Activated T-cell treated with anti-CD3 and anti-CD28 coated beads, Interleukin-2, amount 50 U/mL, for 24 hours (primary cell): ENCODE measurements at regions not wholly inside any gene's neighbourhood (a gene's known extent, or its start where the extent isn't known, plus 50 kb on each side); places are given as distances from the start of the nearest gene placed in this dataset.
A peak's percentile ranks its signal among the peaks of the same experiment; 100 is the strongest.
"Not testable (repeated sequence)": the region's sequence is repeated elsewhere in the genome, so short reads cannot be mapped to it uniquely, and the experiment has no call there.

Experiments used
- DNase-seq: peaks from one replicate; pipeline ENCODE4 v3.0.0-alpha.2; 2020
- H3K27ac Mint-ChIP-seq: 2 replicates; pipeline ENCODE4 v1.8.0; 2020; ENCODE audit warnings: mild to moderate bottlenecking, mixed read lengths
- H3K27me3 Mint-ChIP-seq: 2 replicates; pipeline ENCODE4 v1.8.0; 2020; ENCODE audit warnings: mixed read lengths
- H3K36me3 Mint-ChIP-seq: 2 replicates; pipeline ENCODE4 v1.8.0; 2020; ENCODE audit warnings: low read depth, mixed read lengths
- H3K4me1 Mint-ChIP-seq: 2 replicates; pipeline ENCODE4 v1.8.0; 2020; ENCODE audit warnings: low read depth, mixed read lengths
- H3K4me3 Mint-ChIP-seq: 2 replicates; pipeline ENCODE4 v1.8.0; 2020; ENCODE audit warnings: mild to moderate bottlenecking, moderate library complexity, mixed read lengths
- H3K9me3 Mint-ChIP-seq: 2 replicates; pipeline ENCODE4 v1.8.0; 2020; ENCODE audit warnings: mixed read lengths

DNA sequence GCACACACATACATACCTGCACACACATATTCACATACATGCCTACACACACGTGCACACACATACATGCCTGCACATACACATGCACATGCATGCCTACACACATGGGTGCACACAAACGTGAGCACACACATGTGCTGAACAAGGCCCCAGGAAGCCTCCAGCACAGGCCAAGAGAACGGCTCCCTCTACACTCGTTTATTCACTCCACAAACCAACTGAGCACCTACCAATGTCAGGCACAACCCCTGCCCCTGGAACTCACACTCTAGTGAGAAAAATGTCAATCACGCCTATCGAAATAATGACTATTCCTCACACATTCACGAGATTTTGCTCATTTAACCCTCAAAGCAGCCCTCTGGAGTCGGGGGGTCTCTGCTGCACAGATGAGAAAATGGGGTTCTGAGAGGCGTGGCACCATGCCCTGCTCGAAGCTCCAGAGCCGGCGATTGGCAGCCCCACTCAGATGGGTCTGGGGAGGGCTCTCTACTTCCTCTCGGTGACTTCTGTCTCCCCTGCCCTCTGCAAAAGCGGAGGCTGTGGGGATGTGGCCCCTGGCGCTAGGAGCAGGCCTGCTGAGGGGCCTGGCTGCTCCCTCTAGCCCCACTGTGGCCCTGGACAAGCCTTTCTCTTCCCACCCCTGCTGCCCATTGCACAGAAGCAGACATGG lies 90.2 kb upstream of the RUNX3 start:
- Mint-ChIP-seq H3K9me3 (no peaks in the 10 kb centered on the region), H3K27ac (peak overlapping the region; percentile 93), H3K4me1 (peaks cover 85% of the 10 kb centered on the region), H3K27me3 (no peaks in the 10 kb centered on the region), H3K4me3 (no peak overlapping the region), H3K36me3 (no peaks in the 10 kb centered on the region)
- no peak for DNase-seq

DNA sequence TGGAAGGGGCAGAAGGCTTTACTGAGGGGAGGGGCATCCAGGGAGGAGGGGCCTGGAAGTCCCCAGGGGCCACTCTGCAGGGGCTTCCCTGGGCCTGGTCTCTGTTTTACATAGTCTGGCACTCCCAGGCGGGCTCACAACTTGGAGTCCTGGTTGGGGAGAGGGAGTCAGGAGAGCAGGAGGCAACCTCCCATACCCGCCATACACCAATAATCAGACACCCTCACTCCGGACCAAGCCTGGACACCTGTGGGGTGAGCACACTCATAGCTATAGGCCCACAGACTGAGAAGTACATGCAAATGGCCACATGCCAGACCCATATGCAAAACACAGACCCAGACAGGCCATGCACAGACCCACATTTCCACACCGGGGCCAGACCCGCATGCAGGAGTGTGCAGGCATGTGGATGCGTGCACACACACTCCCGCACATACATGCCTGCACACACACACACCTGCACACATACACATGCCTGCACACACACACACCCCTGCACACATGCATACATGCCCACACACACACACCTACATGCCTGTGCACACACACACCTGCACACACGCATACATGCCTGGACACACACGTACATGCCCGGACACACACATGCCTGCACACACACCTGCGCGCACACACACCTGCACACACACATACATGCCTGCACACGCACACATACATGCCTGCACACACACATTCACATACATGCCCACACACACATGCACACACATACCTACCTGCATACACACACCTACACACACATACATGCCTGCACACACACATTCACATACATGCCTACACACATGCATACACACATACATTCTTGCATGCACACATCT lies 89.5 kb upstream of the RUNX3 start:
- H3K36me3 Mint-ChIP-seq, result no peaks in the 10 kb centered on the region
- no peak for DNase-seq
- H3K4me1 Mint-ChIP-seq, result peaks cover 78% of the 10 kb centered on the region
- H3K9me3 Mint-ChIP-seq, result no peaks in the 10 kb centered on the region
- no peak overlapping the region for H3K4me3 Mint-ChIP-seq
- peak overlapping the region; percentile 93 for H3K27ac Mint-ChIP-seq
- no peaks in the 10 kb centered on the region for H3K27me3 Mint-ChIP-seq

DNA sequence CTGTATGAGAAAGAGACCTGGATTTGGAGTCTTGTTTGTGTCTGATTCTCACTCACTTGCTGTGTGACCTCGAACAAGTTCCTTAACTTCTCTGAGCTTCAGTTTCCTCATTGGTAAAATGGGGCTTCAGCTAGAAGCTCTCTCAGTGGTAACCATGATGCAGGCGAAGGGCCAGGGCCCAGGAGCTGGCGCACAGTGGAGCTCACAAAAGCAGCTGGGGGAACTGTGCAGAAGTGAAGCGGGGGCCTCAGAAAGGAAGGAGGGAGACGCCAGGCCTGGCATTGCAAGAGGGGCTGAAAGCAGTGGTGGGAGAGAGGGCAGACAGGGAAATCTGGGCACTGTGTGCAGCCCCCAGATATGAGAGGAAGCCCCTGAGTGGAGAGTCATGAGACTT lies 88.9 kb upstream of the RUNX3 start:
- Mint-ChIP-seq H3K4me1 (peaks cover 71% of the 10 kb centered on the region), H3K27me3 (no peaks in the 10 kb centered on the region), H3K36me3 (no peaks in the 10 kb centered on the region), H3K4me3 (no peak overlapping the region), H3K27ac (peak overlapping the region; percentile 93), H3K9me3 (no peaks in the 10 kb centered on the region)
- DNase-seq, result no peak

DNA sequence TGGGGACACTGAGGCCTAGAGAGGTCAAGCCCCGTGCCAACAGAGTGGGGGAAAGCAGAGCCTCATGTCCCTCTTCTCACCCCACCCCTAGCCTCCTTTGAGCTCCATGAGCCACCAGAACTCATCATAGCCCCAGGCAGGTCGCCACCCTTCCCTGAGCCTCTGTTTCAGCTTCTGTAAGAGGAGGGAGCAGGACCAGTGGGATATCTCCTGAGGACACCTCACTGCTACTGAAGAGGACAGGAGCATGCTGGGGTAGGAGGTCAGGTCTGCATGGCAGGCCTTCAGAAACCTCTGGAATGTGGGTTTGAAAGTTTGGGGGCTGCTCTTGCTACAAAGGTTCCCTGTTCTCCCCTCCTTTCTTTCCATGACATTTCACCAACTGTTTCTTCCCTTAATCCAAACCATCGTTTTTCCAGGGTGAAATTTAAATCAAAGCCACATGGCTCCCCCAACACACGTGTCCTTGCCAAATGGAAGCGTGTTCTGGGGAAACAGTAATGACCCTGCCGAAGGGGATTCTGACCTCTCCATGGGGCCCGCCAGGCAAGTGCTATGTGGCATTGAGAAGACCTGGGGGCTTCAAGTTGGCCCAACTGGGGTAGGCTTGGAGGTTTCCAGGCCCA lies 88.1 kb upstream of the RUNX3 start:
- Mint-ChIP-seq H3K36me3 (no peaks in the 10 kb centered on the region), H3K9me3 (no peaks in the 10 kb centered on the region), H3K4me3 (no peak overlapping the region), H3K27me3 (no peaks in the 10 kb centered on the region), H3K27ac (peak overlapping the region; percentile 87), H3K4me1 (peaks cover 67% of the 10 kb centered on the region)
- no peak for DNase-seq

DNA sequence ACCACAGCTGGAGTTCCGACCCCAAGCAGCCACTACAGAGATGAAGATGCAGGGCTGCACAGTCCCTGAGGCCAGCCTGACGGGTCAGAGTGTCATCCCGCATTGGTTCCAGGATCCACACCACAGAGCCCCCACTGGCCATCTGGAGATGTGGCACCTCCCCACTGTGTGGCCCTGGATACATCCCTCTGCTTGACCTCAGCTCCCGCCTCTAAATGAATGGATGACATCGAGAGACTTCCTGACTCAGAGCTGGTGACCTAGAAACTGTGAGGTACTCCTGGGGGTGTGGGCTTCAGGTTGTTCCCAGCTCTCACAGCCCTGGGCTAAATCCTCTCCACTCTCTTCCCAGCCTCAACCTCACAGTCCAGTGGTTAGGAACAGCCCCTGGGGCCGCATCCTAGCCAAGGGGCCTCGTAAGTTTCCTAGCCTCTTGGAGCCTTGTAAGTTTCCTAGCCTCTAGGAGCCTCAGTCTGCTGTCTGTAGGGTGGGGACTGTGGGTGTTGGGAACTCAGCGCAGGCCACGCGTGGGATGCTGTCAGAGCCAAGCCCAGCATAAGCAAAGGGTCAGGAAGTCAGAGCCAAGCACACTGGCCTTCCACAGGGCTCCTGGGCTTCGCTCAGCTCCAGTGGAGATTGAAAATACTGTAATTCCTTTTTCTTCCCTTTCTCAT lies 87.5 kb upstream of the RUNX3 start:
- DNase-seq, result no peak
- peaks cover 66% of the 10 kb centered on the region for H3K4me1 Mint-ChIP-seq
- no peak overlapping the region for H3K4me3 Mint-ChIP-seq
- no peaks in the 10 kb centered on the region for H3K36me3 Mint-ChIP-seq
- H3K9me3 Mint-ChIP-seq, result no peaks in the 10 kb centered on the region
- peak overlapping the region; percentile 87 for H3K27ac Mint-ChIP-seq
- no peaks in the 10 kb centered on the region for H3K27me3 Mint-ChIP-seq

DNA sequence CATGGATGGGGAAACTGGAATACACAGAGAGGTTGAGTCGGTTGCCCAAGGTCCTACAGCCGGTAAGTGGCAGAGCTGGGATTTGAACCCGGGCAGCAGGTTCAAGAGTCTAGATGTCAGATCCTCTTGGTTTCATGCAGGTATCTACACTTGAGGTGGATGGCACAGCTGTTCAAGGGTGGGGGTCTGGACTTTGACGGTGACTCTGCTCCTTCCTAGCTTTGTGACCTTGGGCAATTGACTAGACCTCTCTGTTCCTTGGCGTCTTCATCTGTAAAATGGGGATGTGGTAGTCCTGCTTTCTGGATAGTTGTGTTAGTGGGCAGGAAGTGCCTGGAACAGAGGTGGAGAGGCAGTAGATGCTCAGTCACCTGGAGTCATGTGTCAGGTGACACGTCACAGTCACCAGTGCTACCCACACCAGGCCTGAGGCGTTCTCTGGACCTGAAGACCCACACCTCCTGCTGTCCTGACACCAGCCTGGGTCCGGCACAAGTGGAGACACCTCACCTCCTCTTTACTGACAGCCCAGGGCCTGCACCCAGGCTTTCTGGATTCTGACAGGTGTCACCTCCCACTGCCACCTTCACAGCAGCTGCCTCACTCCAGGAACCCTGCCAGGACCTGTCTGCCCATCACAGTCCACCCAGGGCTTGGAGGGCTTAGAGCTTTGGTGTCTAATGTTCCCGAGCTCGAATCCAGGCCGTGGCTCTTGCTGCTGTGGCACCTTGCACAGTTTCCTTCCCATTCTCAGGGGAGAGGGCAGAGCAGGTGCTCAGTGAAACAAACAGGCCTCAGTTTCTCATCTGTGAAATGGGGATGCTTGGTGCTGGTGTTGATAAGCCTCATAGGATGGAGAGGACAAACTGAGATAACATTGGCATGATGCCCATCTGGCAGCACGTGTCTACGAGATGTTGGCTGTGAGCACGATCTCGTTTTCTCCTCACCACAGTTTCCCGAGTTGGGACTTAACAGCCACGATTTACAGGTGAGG lies 83.2 kb upstream of the RUNX3 start:
- peaks cover 61% of the 10 kb centered on the region for H3K4me1 Mint-ChIP-seq
- no peaks in the 10 kb centered on the region for H3K27me3 Mint-ChIP-seq
- no peak for DNase-seq
- H3K9me3 Mint-ChIP-seq, result no peaks in the 10 kb centered on the region
- no peak overlapping the region for H3K27ac Mint-ChIP-seq
- no peak overlapping the region for H3K4me3 Mint-ChIP-seq
- H3K36me3 Mint-ChIP-seq, result no peaks in the 10 kb centered on the region

DNA sequence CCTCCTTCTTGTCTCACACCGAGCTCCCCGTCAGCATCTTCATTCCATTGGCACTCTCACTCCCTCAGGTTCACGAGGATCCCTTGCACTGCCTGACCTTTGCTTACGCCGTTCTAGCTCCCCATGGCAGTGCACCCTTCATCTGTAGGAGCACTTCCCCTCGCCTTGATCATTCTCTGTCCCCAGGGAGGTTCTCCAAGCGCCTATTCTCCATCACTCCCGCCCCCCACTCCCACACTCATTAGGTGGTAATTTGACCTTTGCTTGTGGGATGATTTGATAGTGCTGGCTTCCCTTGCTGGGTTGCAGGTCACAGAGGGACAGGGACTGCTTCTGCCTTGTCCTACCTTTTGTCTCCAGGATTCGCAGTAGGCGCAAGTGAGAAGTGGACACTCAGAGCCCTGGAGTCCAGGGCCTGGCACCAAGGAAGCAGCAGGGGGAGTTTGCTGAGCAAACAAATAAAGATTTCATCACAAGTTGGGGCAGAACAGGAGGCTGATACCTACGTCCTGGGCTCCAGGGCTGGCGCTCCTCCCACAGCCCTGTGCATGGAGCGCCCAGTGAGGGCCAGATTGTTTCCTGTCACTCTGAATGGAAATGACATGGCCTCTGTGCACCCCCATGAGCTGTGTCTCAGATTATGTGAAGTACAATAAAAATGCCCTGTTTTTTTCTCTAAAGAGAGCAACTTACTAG lies 82.0 kb upstream of the RUNX3 start:
- H3K36me3 Mint-ChIP-seq, result no peaks in the 10 kb centered on the region

DNA sequence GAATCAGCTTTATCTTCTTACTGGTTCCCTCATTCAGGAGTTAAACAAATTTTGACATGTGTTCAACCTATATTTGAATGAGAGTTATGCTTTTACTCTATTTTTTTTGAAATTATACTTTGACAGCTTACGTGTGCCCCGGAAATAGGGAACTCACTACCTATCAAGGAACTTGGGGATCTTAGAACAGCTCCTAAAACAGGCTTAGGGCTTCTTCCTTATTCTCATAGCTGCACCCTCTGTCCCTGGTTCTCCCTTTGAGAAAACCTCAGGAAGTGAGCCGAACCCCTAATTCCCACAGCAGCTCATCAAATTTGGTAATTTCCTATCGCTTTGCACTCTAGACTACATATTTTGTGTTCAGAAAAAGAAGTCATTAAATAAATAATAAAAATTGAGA lies 81.2 kb upstream of the RUNX3 start:
- H3K4me3 Mint-ChIP-seq, result no peak overlapping the region
- H3K27me3 Mint-ChIP-seq, result no peaks in the 10 kb centered on the region
- DNase-seq, result no peak
- no peaks in the 10 kb centered on the region for H3K9me3 Mint-ChIP-seq
- H3K36me3 Mint-ChIP-seq, result no peaks in the 10 kb centered on the region
- H3K4me1 Mint-ChIP-seq, result peaks cover 68% of the 10 kb centered on the region
- no peak overlapping the region for H3K27ac Mint-ChIP-seq

More for the DNA sequence above, 82.0 kb upstream of the RUNX3 start:
- Mint-ChIP-seq H3K4me3 (no peak overlapping the region), H3K27me3 (no peaks in the 10 kb centered on the region), H3K27ac (peak overlapping the region; percentile 10), H3K9me3 (no peaks in the 10 kb centered on the region), H3K4me1 (peaks cover 61% of the 10 kb centered on the region)
- no peak for DNase-seq

DNA sequence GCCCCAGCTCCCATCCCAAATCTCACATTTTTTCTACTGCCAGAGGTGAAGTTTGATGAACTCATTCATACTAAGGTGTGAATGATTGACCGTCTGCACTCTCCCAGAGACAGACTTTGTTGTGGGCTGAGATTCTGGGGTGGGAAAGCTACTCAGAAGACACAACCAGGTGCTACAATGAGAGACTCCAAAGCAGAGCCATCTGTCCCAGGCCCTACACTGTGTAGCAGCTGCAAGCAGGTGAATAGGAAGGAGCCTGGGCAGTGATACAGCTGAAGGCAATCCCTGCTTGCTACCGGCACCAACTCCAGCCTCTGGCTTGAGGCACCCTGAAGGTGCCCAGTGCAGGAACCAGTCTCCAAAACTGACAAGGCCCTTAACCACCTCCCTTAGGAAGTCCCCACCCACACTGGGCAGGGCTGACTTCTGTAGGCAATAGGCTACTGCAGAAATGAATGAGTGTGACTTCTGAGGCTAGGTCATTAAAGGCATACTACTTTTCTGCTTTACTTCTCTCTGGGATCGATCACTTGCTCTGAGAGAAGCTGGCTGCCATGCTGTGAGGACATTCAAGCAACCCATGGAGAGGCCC lies 79.7 kb upstream of the RUNX3 start:
- Mint-ChIP-seq H3K27me3 (no peaks in the 10 kb centered on the region), H3K4me3 (no peak overlapping the region), H3K4me1 (peaks cover 76% of the 10 kb centered on the region), H3K27ac (peak overlapping the region; percentile 53), H3K36me3 (no peaks in the 10 kb centered on the region), H3K9me3 (no peaks in the 10 kb centered on the region)
- no peak for DNase-seq

DNA sequence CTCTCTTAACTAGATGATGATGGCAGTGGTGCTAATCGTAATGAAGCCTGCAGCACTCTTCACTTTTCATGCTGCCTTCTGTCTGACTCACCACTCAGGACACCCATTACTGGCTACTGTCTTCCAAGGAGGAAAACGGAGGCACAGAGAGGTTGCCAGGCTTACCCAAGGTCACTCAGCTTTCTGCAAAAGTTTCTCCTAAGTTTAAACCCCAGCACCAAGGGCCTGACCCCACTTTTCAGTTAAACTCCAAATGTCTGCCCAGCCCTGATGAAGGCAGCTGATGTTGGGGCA lies 78.1 kb upstream of the RUNX3 start:
- H3K27ac Mint-ChIP-seq, result no peak overlapping the region
- H3K4me1 Mint-ChIP-seq, result peaks cover 87% of the 10 kb centered on the region
- H3K36me3 Mint-ChIP-seq, result no peaks in the 10 kb centered on the region
- no peaks in the 10 kb centered on the region for H3K27me3 Mint-ChIP-seq
- no peak for DNase-seq
- no peak overlapping the region for H3K4me3 Mint-ChIP-seq
- H3K9me3 Mint-ChIP-seq, result no peaks in the 10 kb centered on the region

DNA sequence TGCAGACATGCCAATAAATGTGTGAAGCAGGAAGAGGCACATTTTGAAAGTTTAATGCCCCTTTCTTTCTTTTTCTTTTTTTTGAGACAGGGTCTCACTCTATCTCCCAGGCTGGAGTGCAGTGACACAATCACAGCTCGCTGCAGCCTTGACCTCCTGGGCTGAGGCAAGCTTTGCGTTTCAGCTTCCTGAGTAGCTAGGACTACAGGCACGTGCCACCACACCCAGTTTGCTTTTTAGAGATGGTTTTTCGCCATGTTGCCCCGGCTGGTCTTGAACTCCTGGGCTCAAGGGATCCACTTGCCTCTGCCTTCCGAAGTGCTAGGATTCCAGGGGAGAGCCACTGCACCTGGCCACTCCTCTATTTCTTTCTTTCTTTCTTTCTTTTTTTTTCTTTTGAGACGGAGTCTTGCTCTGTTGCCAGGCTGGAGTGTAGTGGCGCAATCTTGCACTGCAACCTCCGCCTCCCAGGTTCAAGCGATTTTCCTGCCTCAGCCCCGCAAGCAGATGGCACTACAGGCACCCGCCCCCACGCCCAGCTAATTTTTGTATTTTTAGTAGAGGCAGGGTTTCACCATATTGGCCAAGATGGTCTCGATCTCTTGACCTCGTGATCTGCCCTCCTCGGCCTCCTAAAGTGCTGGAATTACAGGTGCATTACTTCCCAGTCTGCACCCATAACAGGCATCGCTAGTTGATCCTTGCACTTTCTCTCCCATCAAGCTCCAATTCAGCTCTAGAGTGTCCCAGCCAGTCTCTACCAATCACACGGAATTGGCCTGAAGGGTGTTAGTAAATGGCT lies 77.5 kb upstream of the RUNX3 start:
- H3K27me3 Mint-ChIP-seq, H3K4me3 Mint-ChIP-seq, H3K36me3 Mint-ChIP-seq, DNase-seq, H3K9me3 Mint-ChIP-seq: not testable (repeated sequence)
- peak overlapping the region; percentile 52 for H3K27ac Mint-ChIP-seq
- peaks cover 89% of the 10 kb centered on the region for H3K4me1 Mint-ChIP-seq

DNA sequence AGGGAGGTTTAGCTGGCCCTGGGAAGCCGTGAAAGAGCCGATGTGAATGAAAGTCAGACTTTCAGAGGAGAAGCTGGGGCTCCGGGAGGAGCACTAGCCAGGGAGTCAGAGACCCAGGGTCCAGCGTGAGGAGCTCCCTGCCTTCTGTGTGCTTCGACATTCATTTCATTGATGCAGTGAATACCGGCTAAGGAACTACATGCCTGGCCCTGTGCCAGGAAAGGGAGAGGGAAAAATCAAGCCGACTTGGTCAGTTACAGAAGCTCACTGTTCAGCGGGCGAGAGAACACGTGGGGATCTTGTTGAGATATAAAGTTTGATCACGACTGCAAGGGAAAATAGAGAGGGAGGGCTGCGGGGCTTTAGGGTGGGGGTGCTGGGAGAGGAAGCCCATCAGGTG lies 76.7 kb upstream of the RUNX3 start:
- H3K36me3 Mint-ChIP-seq, result no peaks in the 10 kb centered on the region
- H3K27ac Mint-ChIP-seq, result no peak overlapping the region
- peaks cover 81% of the 10 kb centered on the region for H3K4me1 Mint-ChIP-seq
- H3K4me3 Mint-ChIP-seq, result no peak overlapping the region
- no peaks in the 10 kb centered on the region for H3K27me3 Mint-ChIP-seq
- DNase-seq, result no peak
- H3K9me3 Mint-ChIP-seq, result no peaks in the 10 kb centered on the region
